IMR-90 (cell line): ENCODE measurements at regions not wholly inside any gene's neighbourhood (a gene's known extent, or its start where the extent isn't known, plus 50 kb on each side); places are given as distances from the start of the nearest gene placed in this dataset.

ENCODE experiments used
- ATAC-seq: fragments of 200-7000 bp; cut with Tn5 transposase; 2 replicates; pipeline ENCODE4 v1.9.1; 2020; ENCODE audit warnings: low read depth, mild to moderate bottlenecking, moderate library complexity
- BruUV-seq: library from RNA; stranded (reverse); fragments of 400-500 nt; replicated peaks from 2 replicates; lab custom pipeline; 2021; lab: Mats Ljungman, UMichigan
- CTCF ChIA-PET: fragments of 300-600 bp; formaldehyde crosslinking; extraction: SDS; loops from one replicate; lab custom pipeline; 2021; ENCODE audit warnings: antibody characterized with exemption; lab: Yijun Ruan, JAX
- POLR2A ChIA-PET: fragments of 300-600 bp; sonication (Branson Sonifier 250); formaldehyde crosslinking; loops from one replicate; lab custom pipeline; 2022; ENCODE audit warnings: antibody characterized with exemption; ENCODE audit not compliant: unreplicated experiment; lab: Charles Lee
- DNase-seq: peaks from one replicate; pipeline ENCODE4 v3.0.0; 2013
- H2AFZ ChIP-seq: replicated peaks from 2 replicates; pipeline ENCODE3; 2013; ENCODE audit warnings: low read length, mild to moderate bottlenecking; ENCODE audit not compliant: poor library complexity
- H2AK5ac ChIP-seq: 2 replicates; pipeline ENCODE4 v1.6.1; 2013; ENCODE audit warnings: low read depth, low read length, inconsistent platforms
- H2AK9ac ChIP-seq: replicated peaks from 2 replicates; pipeline ENCODE3; 2013; ENCODE audit warnings: mild to moderate bottlenecking, low read depth, low read length, moderate library complexity; ENCODE audit not compliant: poor library complexity
- H2BK120ac ChIP-seq: 2 replicates; pipeline ENCODE4 v1.6.1; 2013; ENCODE audit warnings: low read depth, low read length, inconsistent platforms
- H2BK15ac ChIP-seq: 3 replicates; pipeline ENCODE4 v1.6.1; 2013; ENCODE audit warnings: low read depth, low read length, inconsistent platforms
- H2BK20ac ChIP-seq: 2 replicates; pipeline ENCODE4 v1.6.1; 2013; ENCODE audit warnings: low read depth, mild to moderate bottlenecking, inconsistent platforms, low read length, moderate library complexity
- H2BK5ac ChIP-seq: 2 replicates; pipeline ENCODE4 v1.6.1; 2013; ENCODE audit warnings: mild to moderate bottlenecking, low read depth, low read length, inconsistent platforms; ENCODE audit not compliant: poor library complexity, severe bottlenecking
- H3K14ac ChIP-seq: replicated peaks from 2 replicates; pipeline ENCODE4 v1.6.1; 2013; ENCODE audit warnings: low read depth, low read length, inconsistent platforms
- H3K18ac ChIP-seq: 2 replicates; pipeline ENCODE4 v1.6.1; 2013; ENCODE audit warnings: low read depth, low read length, control low read depth
- H3K23ac ChIP-seq: 2 replicates; pipeline ENCODE4 v1.6.1; 2013; ENCODE audit warnings: low read depth, low read length, inconsistent platforms
- H3K27ac ChIP-seq: 2 replicates; pipeline ENCODE4 v1.5.1; 2013; ENCODE audit warnings: mild to moderate bottlenecking, control low read depth, low read length; ENCODE audit not compliant: insufficient read depth
- H3K27me3 ChIP-seq: 2 replicates; pipeline ENCODE4 v1.6.1; 2013; ENCODE audit warnings: low read length; ENCODE audit not compliant: control insufficient read depth, insufficient read depth
- H3K36me3 ChIP-seq: 2 replicates; pipeline ENCODE4 v1.6.1; 2013; ENCODE audit warnings: low read length, mixed read lengths; ENCODE audit not compliant: control insufficient read depth, insufficient read depth
- H3K4ac ChIP-seq: 2 replicates; pipeline ENCODE4 v1.6.1; 2013; ENCODE audit warnings: low read depth, low read length, inconsistent platforms
- H3K4me1 ChIP-seq: 2 replicates; pipeline ENCODE4 v1.6.1; 2013; ENCODE audit warnings: low read length, mixed read lengths; ENCODE audit not compliant: control insufficient read depth, insufficient read depth
- H3K4me2 ChIP-seq: 2 replicates; pipeline ENCODE4 v1.6.1; 2013; ENCODE audit warnings: low read depth, mild to moderate bottlenecking, control low read depth, low read length, moderate library complexity
- H3K4me3 ChIP-seq: 2 replicates; pipeline ENCODE4 v1.5.1; 2013; ENCODE audit warnings: low read depth, mild to moderate bottlenecking, control low read depth, low read length, moderate library complexity; ENCODE audit not compliant: insufficient read depth
- H3K56ac ChIP-seq: 2 replicates; pipeline ENCODE4 v1.6.1; 2013; ENCODE audit warnings: low read length, inconsistent platforms; ENCODE audit not compliant: insufficient read depth; ENCODE audit errors: extremely low read depth
- H3K79me1 ChIP-seq, 2 experiments: 2 replicates each; pipeline ENCODE4 v1.6.1; 2013; ENCODE audit warnings: low read length in 2 of 2, inconsistent platforms in 1 of 2, low read depth in 1 of 2
- H3K9ac ChIP-seq: 2 replicates; pipeline ENCODE4 v1.6.1; 2013; ENCODE audit warnings: low read depth, low read length, control low read depth
- H3K9me1 ChIP-seq: 2 replicates; pipeline ENCODE4 v1.6.1; 2013; ENCODE audit warnings: low read length, inconsistent platforms; ENCODE audit not compliant: insufficient read depth
- H3K9me3 ChIP-seq: 2 replicates; pipeline ENCODE4 v1.6.1; 2013; ENCODE audit warnings: low read length; ENCODE audit not compliant: control insufficient read depth, insufficient read depth
- H4K20me1 ChIP-seq: 2 replicates; pipeline ENCODE4 v1.6.1; 2013; ENCODE audit warnings: low read length, inconsistent platforms; ENCODE audit not compliant: insufficient read depth
- H4K5ac ChIP-seq: 2 replicates; pipeline ENCODE4 v1.6.1; 2013; ENCODE audit warnings: mild to moderate bottlenecking, low read depth, low read length, control low read depth
- H4K8ac ChIP-seq, 2 experiments: 2 replicates each; pipeline ENCODE4 v1.6.1; 2013; ENCODE audit warnings: low read depth in 2 of 2, low read length in 2 of 2, control low read depth in 1 of 2, inconsistent platforms in 1 of 2
- H4K91ac ChIP-seq: 2 replicates; pipeline ENCODE4 v1.6.1; 2013; ENCODE audit warnings: low read depth, low read length, inconsistent platforms; ENCODE audit not compliant: insufficient read depth
- BHLHE40 ChIP-seq: fragments of 150-350 bp; IDR thresholded peaks from 2 replicates; pipeline ENCODE4 v1.6.1; 2016; ENCODE audit warnings: mild to moderate bottlenecking, low read depth, low read length
- CHD1 ChIP-seq: IDR thresholded peaks from 2 replicates; pipeline ENCODE4 v1.6.1; 2012; ENCODE audit warnings: low read depth, low read length, improper control_type of control experiment
- MAFK ChIP-seq: IDR thresholded peaks from 2 replicates; pipeline ENCODE4 v1.6.1; 2012; ENCODE audit warnings: low read depth, low read length, improper control_type of control experiment
- MAZ ChIP-seq: IDR thresholded peaks from 2 replicates; pipeline ENCODE4 v1.6.1; 2012; ENCODE audit warnings: low read depth, mild to moderate bottlenecking, low read length, improper control_type of control experiment, moderate library complexity, borderline replicate concordance
- POLR2A ChIP-seq: IDR thresholded peaks from 2 replicates; pipeline ENCODE4 v1.6.1; 2012; ENCODE audit warnings: mild to moderate bottlenecking, low read depth, low read length
- WGBS, 2 experiments: methylation state at CpG; one replicate each; pipeline versions ENCODE4 v1.1.5 to v1.1.7; 2013; ENCODE audit warnings: missing lambda C conversion rate in 2 of 2; ENCODE audit not compliant: insufficient read length in 1 of 2; ENCODE audit errors: extremely low coverage in 2 of 2; 5-methylcytosine and 5-hydroxymethylcytosine counted together
- dilution Hi-C: fragments of 300-500 bp; cut with HindIII; formaldehyde crosslinking; loops from one replicate; pipeline ENCODE4 v1.14.3; 2018; ENCODE audit warnings: low sequenced_read_pairs; ENCODE audit not compliant: unreplicated experiment
- in situ Hi-C: fragments of 300-500 bp; cut with MboI; formaldehyde crosslinking; loops from 3 replicates; pipeline ENCODE4 v1.14.3; 2019; ENCODE audit warnings: low sequenced_read_pairs, inconsistent platforms, mixed read lengths
- intact Hi-C: fragments of 100-400 bp; cut with micrococcal nuclease; formaldehyde crosslinking; loops from 2 replicates; pipeline ENCODE4 v1.10.0; 2022

DNA sequence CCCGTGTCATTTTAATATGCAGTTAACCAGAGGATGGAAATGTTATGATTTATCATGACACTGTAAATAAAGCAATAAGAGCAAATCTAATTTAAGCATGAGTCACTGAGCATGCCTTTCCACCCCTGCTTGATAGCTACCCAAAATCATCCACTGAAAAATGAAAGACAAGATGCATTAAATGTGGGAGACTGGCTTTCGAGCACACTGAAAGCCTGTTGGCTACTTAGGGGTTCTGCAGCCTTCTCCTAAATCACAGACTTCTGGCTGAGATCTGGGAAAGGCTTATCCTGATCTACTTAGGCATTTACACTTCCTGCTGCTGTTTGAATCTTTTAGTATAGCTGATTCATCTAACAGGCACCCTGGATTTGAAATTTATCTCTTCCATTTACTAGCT, 778.3 kb upstream of the CDH7 start:
- Histone ChIP-seq H2BK120ac (no peak overlapping the region), H3K4ac (no peak overlapping the region), H2AK9ac (no peak overlapping the region), H3K4me3 (no peak overlapping the region), H2BK5ac (no peak overlapping the region), H2AFZ (no peak overlapping the region), H4K91ac (no peak overlapping the region), H3K4me1 (no peaks in the 10 kb centered on the region), H4K8ac (no peak overlapping the region), H3K56ac (no peak overlapping the region), H3K36me3 (no peaks in the 10 kb centered on the region), H3K14ac (no peak overlapping the region), H3K9me3 (no peaks in the 10 kb centered on the region; the same call in 1 of the 2 replicates), H3K79me1 (no peaks in the 10 kb centered on the region), H3K9ac (no peak overlapping the region), H3K23ac (no peak overlapping the region), H3K27me3 (no peaks in the 10 kb centered on the region), H4K5ac (no peak overlapping the region), H3K4me2 (no peak overlapping the region), H3K27ac (no peak overlapping the region), H3K18ac (no peak overlapping the region), H2AK5ac (no peak overlapping the region), H2BK20ac (no peak overlapping the region), H2BK15ac (no peak overlapping the region), H3K9me1 (no peaks in the 10 kb centered on the region), H4K20me1 (no peaks in the 10 kb centered on the region)
- TF ChIP-seq CHD1 (no peak), BHLHE40 (no peak), POLR2A (no peak), MAFK (no peak), MAZ (no peak)
- intact Hi-C loops (no loop called here), dilution Hi-C loops (no loop called here), in situ Hi-C loops (no loop called here)
- WGBS, 2 experiments: no CpG with 5 or more reads among the region's 2 CpGs
- no TSS peak for BruUV-seq
- ChIA-PET POLR2A (no interaction called here), CTCF (no interaction called here)
- DNase-seq (no peak), ATAC-seq (no peak)
